ENCODE measurements at regions not wholly inside any gene's neighbourhood (a gene's known extent, or its start where the extent isn't known, plus 50 kb on each side); places are given as distances from the start of the nearest gene placed in this dataset.

GRCh38 chr2:134141598-134142340, 112.1 kb upstream of the MGAT5 start:
- BruUV-seq (replicated peaks) = no TSS peak
- no peaks in the 10 kb centered on the region for H3K27me3 ChIP-seq (ENCODE audit: insufficient read depth, low read length)
- H3K9me3 ChIP-seq (ENCODE audit: control insufficient read depth in 1 of 2, insufficient read depth in 1 of 2, low read depth in 1 of 2, low read length in 2 of 2) = no peaks in the 10 kb centered on the region
- no peak overlapping the region for H2AFZ ChIP-seq (ENCODE audit: low read depth, low read length, poor library complexity, severe bottlenecking)
- TF ChIP-seq ATF3 (IDR thresholded peaks at IDR 0.05) (no peak), ZNF274 (IDR thresholded peaks at IDR 0.05; ENCODE audit: low read depth, low read length) (no peak), EGR1 (IDR thresholded peaks at IDR 0.05; ENCODE audit: low read depth) (no peak), SP1 (IDR thresholded peaks at IDR 0.05; ENCODE audit: low read depth) (no peak), CBX3 (IDR thresholded peaks at IDR 0.05; ENCODE audit: low read depth) (no peak), MAX (IDR thresholded peaks at IDR 0.05) (no peak), CTCF (IDR thresholded peaks at IDR 0.05 in 2 of 3, conservative IDR thresholded peaks at IDR 0.05 in 1 of 3; ENCODE audit: borderline replicate concordance in 1 of 3, insufficient read depth in 1 of 3, low read depth in 2 of 3, low read length in 2 of 3) (no peak)
- ATAC-seq (peak; percentile 50; the same call in 1 of the 2 replicates), DNase-seq (ENCODE audit: low read depth, low spot score) (no peak)
- peak overlapping the region; percentile 73 for H3K4me2 ChIP-seq (ENCODE audit: low read length)
- H3K79me2 ChIP-seq (ENCODE audit: insufficient read depth, low read length) = peaks cover 4% of the 10 kb centered on the region; the same call in 1 of the 2 replicates
- no peak overlapping the region for H3K27ac ChIP-seq (ENCODE audit: low read depth, low read length)
- H3K9ac ChIP-seq (ENCODE audit: low read length) = 0 out of 2 replicates have a peak overlapping the region, but pooled peaks have one; percentile 4
- no peaks in the 10 kb centered on the region for H3K36me3 ChIP-seq (ENCODE audit: control insufficient read depth in 1 of 2, insufficient read depth in 2 of 2, low read length in 2 of 2)
- intact Hi-C loops (cut with micrococcal nuclease) = no loop called here
- ChIA-PET POLR2A (interaction anchor here (1.8 kb wide), 1 partner anchor 11 kb away, joined by 3 read pairs; no protein-coding TSS in a partner anchor), RAD21 (ENCODE audit: low non-redundant PET in 1 of 2, low total read pairs in 2 of 2, uncharacterized antibody in 2 of 2, unreplicated experiment in 2 of 2) (no interaction called here), CTCF (interaction anchor here (2.4 kb wide), 1 partner anchor 23 kb away, joined by 9 read pairs; no protein-coding TSS in a partner anchor)
- no peaks in the 10 kb centered on the region for H3K9me2 ChIP-seq (ENCODE audit: insufficient read depth)
- H3K4me3 ChIP-seq (replicated peaks in 1 of 2; ENCODE audit: low read depth in 1 of 2, low read length in 2 of 2) = no peak overlapping the region
- no peaks in the 10 kb centered on the region for H4K20me1 ChIP-seq (ENCODE audit: insufficient read depth)
- H3K4me1 ChIP-seq (ENCODE audit: control insufficient read depth in 1 of 2, insufficient read depth in 2 of 2, low read length in 2 of 2) = peaks cover 36 to 64% of the 10 kb centered on the region in 2 experiments
